ENCODE measurements at regions not wholly inside any gene's neighbourhood (a gene's known extent, or its start where the extent isn't known, plus 50 kb on each side); places are given as distances from the start of the nearest gene placed in this dataset.

DNA sequence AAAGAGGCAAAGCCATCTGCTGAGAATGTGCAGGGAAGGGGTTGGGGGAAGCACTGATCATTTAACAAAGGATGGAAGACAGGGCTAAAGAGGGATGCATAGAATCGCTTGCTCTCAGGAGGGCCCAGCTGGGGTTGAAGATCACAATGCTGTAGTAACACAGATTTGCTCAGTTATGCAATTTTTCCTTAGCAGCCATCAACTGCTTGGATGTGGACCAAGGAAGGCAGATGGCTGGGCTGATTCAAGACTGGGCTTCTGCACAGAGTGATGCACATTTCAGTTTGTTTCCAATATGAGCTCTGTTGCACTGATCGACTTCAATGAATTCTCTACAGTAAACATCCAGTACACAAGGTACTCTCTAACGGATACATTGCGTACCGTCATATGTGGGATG is 127.8 kb upstream of the TBL1X start:
- H3K9ac ChIP-seq (ENCODE audit: control insufficient read depth, insufficient read depth, low read length): no peak overlapping the region
- ATAC-seq (no peak), DNase-seq (ENCODE audit: low read depth, low spot score) (no peak), FAIRE-seq (no peak)
- no peak overlapping the region for H3K27ac ChIP-seq (ENCODE audit: control insufficient read depth, insufficient read depth)
- H3K79me2 ChIP-seq (ENCODE audit: control insufficient read depth, insufficient read depth, low read length): no peaks in the 10 kb centered on the region
- no peaks in the 10 kb centered on the region for H3K27me3 ChIP-seq (replicated peaks in 1 of 2; ENCODE audit: control insufficient read depth in 2 of 2, insufficient read depth in 2 of 2, low read length in 1 of 2)
- in situ Hi-C loops (cut with MboI): no loop called here
- ChIA-PET CTCF (no interaction called here), SMC1A (ENCODE audit: uncharacterized antibody, unreplicated experiment) (no interaction called here), RAD21 (ENCODE audit: unreplicated experiment) (no interaction called here), POLR2A (no interaction called here)
- H3K4me1 ChIP-seq (ENCODE audit: control insufficient read depth, insufficient read depth, low read length): peaks cover 4% of the 10 kb centered on the region; the same call in 1 of the 2 replicates
- WGBS (ENCODE audit: insufficient coverage, insufficient replicate concordance, low lambda C conversion rate, missing lambda C conversion rate): 68% methylated on average over 5 of the region's 5 CpGs
- BruUV-seq (replicated peaks): no TSS peak
- no peaks in the 10 kb centered on the region for H4K20me1 ChIP-seq (ENCODE audit: control insufficient read depth, insufficient read depth)
- TF ChIP-seq YBX1 (IDR thresholded peaks at IDR 0.05) (no peak), PAX5 (IDR thresholded peaks at IDR 0.05; ENCODE audit: borderline replicate concordance, low read depth, low read length) (no peak)
- TF ChIP-seq, protein P1, sequence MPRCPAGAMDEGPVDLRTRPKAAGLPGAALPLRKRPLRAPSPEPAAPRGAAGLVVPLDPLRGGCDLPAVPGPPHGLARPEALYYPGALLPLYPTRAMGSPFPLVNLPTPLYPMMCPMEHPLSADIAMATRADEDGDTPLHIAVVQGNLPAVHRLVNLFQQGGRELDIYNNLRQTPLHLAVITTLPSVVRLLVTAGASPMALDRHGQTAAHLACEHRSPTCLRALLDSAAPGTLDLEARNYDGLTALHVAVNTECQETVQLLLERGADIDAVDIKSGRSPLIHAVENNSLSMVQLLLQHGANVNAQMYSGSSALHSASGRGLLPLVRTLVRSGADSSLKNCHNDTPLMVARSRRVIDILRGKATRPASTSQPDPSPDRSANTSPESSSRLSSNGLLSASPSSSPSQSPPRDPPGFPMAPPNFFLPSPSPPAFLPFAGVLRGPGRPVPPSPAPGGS (IDR thresholded peaks at IDR 0.05; ENCODE audit: borderline replicate concordance, insufficient read depth, low read depth, low read length, poor library complexity, severe bottlenecking): no peak
- H2AFZ ChIP-seq (ENCODE audit: control insufficient read depth, low read depth, low read length): no peak overlapping the region
- no peaks in the 10 kb centered on the region; the same call in 2 of the 3 replicates for H3K9me3 ChIP-seq (replicated peaks; ENCODE audit: control insufficient read depth, insufficient read depth, low read length)
- no peaks in the 10 kb centered on the region for H3K36me3 ChIP-seq (ENCODE audit: control insufficient read depth in 2 of 2, insufficient read depth in 2 of 2, low read length in 1 of 2)
- H3K4me2 ChIP-seq (ENCODE audit: control insufficient read depth, insufficient read depth): no peak overlapping the region
- intact Hi-C loops (cut with micrococcal nuclease; ENCODE audit: unreplicated experiment): no loop called here
- H3K4me3 ChIP-seq: no peak overlapping the region

DNA sequence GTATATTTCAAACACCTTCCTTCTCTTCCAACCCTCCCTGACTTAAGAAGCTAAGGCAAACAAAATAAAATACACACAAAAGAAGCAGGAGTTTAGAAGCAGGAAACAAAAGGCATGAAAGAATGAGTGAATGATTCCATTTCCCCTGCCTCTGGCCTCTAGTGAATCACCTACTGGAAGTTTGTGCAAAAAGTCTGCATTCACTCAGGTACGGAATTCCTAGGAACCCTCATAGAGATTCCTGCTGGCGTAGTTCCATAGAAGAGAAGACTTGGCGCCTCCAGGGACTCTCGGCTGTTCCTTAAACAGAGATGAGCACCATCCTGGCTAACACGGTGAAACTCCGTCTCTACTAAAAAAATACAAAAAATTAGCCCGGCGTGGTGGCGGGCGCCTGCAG is 125.9 kb upstream of the TBL1X start:
- RAD21 ChIA-PET (ENCODE audit: unreplicated experiment): no interaction called here
- no peak overlapping the region for H3K27ac ChIP-seq (ENCODE audit: control insufficient read depth, insufficient read depth)
- no peaks in the 10 kb centered on the region for H3K36me3 ChIP-seq (ENCODE audit: control insufficient read depth in 2 of 2, insufficient read depth in 2 of 2, low read length in 1 of 2)
- WGBS (ENCODE audit: insufficient coverage, insufficient replicate concordance, low lambda C conversion rate, missing lambda C conversion rate): 88% methylated on average over 10 of the region's 10 CpGs
- CTCF ChIA-PET: no interaction called here
- POLR2A ChIA-PET: no interaction called here
- H2AFZ ChIP-seq (ENCODE audit: control insufficient read depth, low read depth, low read length): no peak overlapping the region
- SMC1A ChIA-PET (ENCODE audit: uncharacterized antibody, unreplicated experiment): no interaction called here
- H3K27me3 ChIP-seq (replicated peaks in 1 of 2; ENCODE audit: control insufficient read depth in 2 of 2, insufficient read depth in 2 of 2, low read length in 1 of 2): no peaks in the 10 kb centered on the region
- H3K79me2 ChIP-seq (ENCODE audit: control insufficient read depth, insufficient read depth, low read length): no peaks in the 10 kb centered on the region
- BruUV-seq (replicated peaks): no TSS peak
- no peaks in the 10 kb centered on the region for H4K20me1 ChIP-seq (ENCODE audit: control insufficient read depth, insufficient read depth)
- FAIRE-seq (no peak), ATAC-seq (no peak), DNase-seq (ENCODE audit: low read depth, low spot score) (no peak)
- peaks cover 5% of the 10 kb centered on the region; the same call in 2 of the 3 replicates for H3K9me3 ChIP-seq (replicated peaks; ENCODE audit: control insufficient read depth, insufficient read depth, low read length)
- H3K4me3 ChIP-seq: no peak overlapping the region
- intact Hi-C loops (cut with micrococcal nuclease; ENCODE audit: unreplicated experiment): no loop called here
- peaks cover 4% of the 10 kb centered on the region; the same call in 1 of the 2 replicates for H3K4me1 ChIP-seq (ENCODE audit: control insufficient read depth, insufficient read depth, low read length)
- H3K4me2 ChIP-seq (ENCODE audit: control insufficient read depth, insufficient read depth): no peak overlapping the region
- no peak overlapping the region for H3K9ac ChIP-seq (ENCODE audit: control insufficient read depth, insufficient read depth, low read length)
- in situ Hi-C loops (cut with MboI): no loop called here
- TF ChIP-seq, protein P2, sequence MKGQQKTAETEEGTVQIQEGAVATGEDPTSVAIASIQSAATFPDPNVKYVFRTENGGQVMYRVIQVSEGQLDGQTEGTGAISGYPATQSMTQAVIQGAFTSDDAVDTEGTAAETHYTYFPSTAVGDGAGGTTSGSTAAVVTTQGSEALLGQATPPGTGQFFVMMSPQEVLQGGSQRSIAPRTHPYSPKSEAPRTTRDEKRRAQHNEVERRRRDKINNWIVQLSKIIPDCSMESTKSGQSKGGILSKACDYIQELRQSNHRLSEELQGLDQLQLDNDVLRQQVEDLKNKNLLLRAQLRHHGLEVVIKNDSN (IDR thresholded peaks at IDR 0.05; ENCODE audit: borderline replicate concordance, extremely low read length, insufficient read depth, low read depth, low read length): no peak
- no peak for TF ChIP-seq FOS (IDR thresholded peaks at IDR 0.05; ENCODE audit: borderline replicate concordance, extremely low read depth, insufficient read length)
- TF ChIP-seq SUPT20H (IDR thresholded peaks at IDR 0.05; ENCODE audit: borderline replicate concordance, control insufficient read depth, low read depth, low read length): no peak
- TF ChIP-seq CREM (IDR thresholded peaks at IDR 0.05; ENCODE audit: low read depth): no peak
- TF ChIP-seq TCF12 (IDR thresholded peaks at IDR 0.05; ENCODE audit: low read depth, low read length): no peak
- TF ChIP-seq, protein P3, sequence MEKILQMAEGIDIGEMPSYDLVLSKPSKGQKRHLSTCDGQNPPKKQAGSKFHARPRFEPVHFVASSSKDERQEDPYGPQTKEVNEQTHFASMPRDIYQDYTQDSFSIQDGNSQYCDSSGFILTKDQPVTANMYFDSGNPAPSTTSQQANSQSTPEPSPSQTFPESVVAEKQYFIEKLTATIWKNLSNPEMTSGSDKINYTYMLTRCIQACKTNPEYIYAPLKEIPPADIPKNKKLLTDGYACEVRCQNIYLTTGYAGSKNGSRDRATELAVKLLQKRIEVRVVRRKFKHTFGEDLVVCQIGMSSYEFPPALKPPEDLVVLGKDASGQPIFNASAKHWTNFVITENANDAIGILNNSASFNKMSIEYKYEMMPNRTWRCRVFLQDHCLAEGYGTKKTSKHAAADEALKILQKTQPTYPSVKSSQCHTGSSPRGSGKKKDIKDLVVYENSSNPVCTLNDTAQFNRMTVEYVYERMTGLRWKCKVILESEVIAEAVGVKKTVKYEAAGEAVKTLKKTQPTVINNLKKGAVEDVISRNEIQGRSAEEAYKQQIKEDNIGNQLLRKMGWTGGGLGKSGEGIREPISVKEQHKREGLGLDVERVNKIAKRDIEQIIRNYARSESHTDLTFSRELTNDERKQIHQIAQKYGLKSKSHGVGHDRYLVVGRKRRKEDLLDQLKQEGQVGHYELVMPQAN (conservative IDR thresholded peaks at IDR 0.05): no peak
- TF ChIP-seq, protein P4, sequence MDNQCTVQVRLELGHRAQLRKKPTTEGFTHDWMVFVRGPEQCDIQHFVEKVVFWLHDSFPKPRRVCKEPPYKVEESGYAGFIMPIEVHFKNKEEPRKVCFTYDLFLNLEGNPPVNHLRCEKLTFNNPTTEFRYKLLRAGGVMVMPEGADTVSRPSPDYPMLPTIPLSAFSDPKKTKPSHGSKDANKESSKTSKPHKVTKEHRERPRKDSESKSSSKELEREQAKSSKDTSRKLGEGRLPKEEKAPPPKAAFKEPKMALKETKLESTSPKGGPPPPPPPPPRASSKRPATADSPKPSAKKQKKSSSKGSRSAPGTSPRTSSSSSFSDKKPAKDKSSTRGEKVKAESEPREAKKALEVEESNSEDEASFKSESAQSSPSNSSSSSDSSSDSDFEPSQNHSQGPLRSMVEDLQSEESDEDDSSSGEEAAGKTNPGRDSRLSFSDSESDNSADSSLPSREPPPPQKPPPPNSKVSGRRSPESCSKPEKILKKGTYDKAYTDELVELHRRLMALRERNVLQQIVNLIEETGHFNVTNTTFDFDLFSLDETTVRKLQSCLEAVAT (IDR thresholded peaks at IDR 0.05): no peak
- TF ChIP-seq, protein P5, sequence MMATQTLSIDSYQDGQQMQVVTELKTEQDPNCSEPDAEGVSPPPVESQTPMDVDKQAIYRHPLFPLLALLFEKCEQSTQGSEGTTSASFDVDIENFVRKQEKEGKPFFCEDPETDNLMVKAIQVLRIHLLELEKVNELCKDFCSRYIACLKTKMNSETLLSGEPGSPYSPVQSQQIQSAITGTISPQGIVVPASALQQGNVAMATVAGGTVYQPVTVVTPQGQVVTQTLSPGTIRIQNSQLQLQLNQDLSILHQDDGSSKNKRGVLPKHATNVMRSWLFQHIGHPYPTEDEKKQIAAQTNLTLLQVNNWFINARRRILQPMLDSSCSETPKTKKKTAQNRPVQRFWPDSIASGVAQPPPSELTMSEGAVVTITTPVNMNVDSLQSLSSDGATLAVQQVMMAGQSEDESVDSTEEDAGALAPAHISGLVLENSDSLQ (IDR thresholded peaks at IDR 0.05): no peak

Data from GM12878 (cell line).